Tibial nerve (tissue), 3 donors: ENCODE measurements at regions not wholly inside any gene's neighbourhood (a gene's known extent, or its start where the extent isn't known, plus 50 kb on each side); places are given as distances from the start of the nearest gene placed in this dataset.

ENCODE experiments used
- POLR2A ChIP-seq, 2 donors: fragments of 450-650 bp; IDR thresholded peaks; one replicate each; pipeline ENCODE4 v1.6.1; 2017; ENCODE audit warnings: antibody characterized with exemption in 2 of 2, mild to moderate bottlenecking in 2 of 2, moderate library complexity in 2 of 2
- TF ChIP-seq, protein P1 (sequence below), 5 experiments: fragments of 200-600 bp in 3 of 5; fragments of 450-650 bp in 2 of 5; sonication (generic) in 3 of 5; IDR thresholded peaks; one replicate each; pipeline ENCODE4 v1.5.1; 2016 to 2019; ENCODE audit warnings: antibody characterized with exemption in 5 of 5, mild to moderate bottlenecking in 3 of 5, moderate library complexity in 2 of 5

DNA sequence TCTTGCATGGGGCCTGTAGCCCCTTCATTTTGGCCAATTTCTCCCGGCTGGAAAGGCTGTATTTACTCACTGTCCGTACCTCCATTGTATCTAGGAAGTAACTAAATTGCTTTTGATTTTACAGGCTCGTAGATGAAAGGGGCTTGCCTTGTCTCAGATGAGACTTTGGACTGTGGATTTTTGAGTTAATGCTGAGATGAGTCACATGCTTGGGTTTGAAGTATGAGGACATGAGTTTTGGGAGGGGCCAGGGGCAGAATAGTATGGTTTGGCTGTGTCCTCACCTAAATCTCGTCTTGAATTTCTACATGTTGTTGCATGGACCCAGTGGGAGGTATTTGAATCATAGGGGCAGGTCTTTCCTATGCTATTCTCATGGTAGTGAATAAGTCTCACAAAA lies 407.6 kb upstream of the NDST3 start:
- TF ChIP-seq, protein P1, sequence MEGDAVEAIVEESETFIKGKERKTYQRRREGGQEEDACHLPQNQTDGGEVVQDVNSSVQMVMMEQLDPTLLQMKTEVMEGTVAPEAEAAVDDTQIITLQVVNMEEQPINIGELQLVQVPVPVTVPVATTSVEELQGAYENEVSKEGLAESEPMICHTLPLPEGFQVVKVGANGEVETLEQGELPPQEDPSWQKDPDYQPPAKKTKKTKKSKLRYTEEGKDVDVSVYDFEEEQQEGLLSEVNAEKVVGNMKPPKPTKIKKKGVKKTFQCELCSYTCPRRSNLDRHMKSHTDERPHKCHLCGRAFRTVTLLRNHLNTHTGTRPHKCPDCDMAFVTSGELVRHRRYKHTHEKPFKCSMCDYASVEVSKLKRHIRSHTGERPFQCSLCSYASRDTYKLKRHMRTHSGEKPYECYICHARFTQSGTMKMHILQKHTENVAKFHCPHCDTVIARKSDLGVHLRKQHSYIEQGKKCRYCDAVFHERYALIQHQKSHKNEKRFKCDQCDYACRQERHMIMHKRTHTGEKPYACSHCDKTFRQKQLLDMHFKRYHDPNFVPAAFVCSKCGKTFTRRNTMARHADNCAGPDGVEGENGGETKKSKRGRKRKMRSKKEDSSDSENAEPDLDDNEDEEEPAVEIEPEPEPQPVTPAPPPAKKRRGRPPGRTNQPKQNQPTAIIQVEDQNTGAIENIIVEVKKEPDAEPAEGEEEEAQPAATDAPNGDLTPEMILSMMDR (IDR thresholded peaks at IDR 0.05): no peak
- TF ChIP-seq POLR2A (IDR thresholded peaks at IDR 0.05): no peak
